MM.1S (cell line): ENCODE measurements at regions not wholly inside any gene's neighbourhood (a gene's known extent, or its start where the extent isn't known, plus 50 kb on each side); places are given as distances from the start of the nearest gene placed in this dataset.

Experiments used
- DNase-seq: peaks from one replicate; pipeline ENCODE4 v3.0.0-alpha.2; 2015
- H2AFZ ChIP-seq: fragments of 300-600 bp; sonication (generic); 2 replicates; pipeline ENCODE4 v1.6.0; 2016; ENCODE audit warnings: antibody characterized with exemption, low read length
- H3F3A ChIP-seq: fragments of 300-600 bp; sonication (generic); 2 replicates; pipeline ENCODE4 v1.6.1; 2016; ENCODE audit warnings: mild to moderate bottlenecking, antibody characterized with exemption, low read length, moderate library complexity, mixed read lengths; ENCODE audit not compliant: insufficient read depth
- H3K27ac ChIP-seq: fragments of 300-600 bp; sonication (generic); 2 replicates; pipeline ENCODE4 v1.5.1; 2016; ENCODE audit warnings: mild to moderate bottlenecking, low read length
- H3K27me3 ChIP-seq: fragments of 300-600 bp; sonication (generic); replicated peaks from 2 replicates; pipeline ENCODE4 v1.6.0; 2016; ENCODE audit warnings: low read length; ENCODE audit not compliant: insufficient read depth
- H3K36me3 ChIP-seq: fragments of 300-600 bp; sonication (generic); replicated peaks from 2 replicates; pipeline ENCODE4 v1.6.1; 2016; ENCODE audit warnings: mild to moderate bottlenecking, low read length, mixed read lengths; ENCODE audit not compliant: insufficient read depth
- H3K4me1 ChIP-seq: fragments of 300-600 bp; sonication (generic); 2 replicates; pipeline ENCODE4 v1.6.1; 2016; ENCODE audit warnings: low read length, mixed read lengths
- H3K4me2 ChIP-seq: fragments of 300-600 bp; sonication (generic); 2 replicates; pipeline ENCODE4 v1.6.0; 2016; ENCODE audit warnings: low read depth, low read length
- H3K4me3 ChIP-seq: fragments of 300-600 bp; sonication (generic); 2 replicates; pipeline ENCODE4 v1.5.1; 2016; ENCODE audit warnings: low read length, mixed read lengths
- H3K79me2 ChIP-seq: fragments of 300-600 bp; sonication (generic); 2 replicates; pipeline ENCODE4 v1.6.1; 2016; ENCODE audit warnings: mixed run types, low read length, mixed read lengths
- H3K9ac ChIP-seq: fragments of 300-600 bp; sonication (generic); 2 replicates; pipeline ENCODE4 v1.6.1; 2016; ENCODE audit warnings: low read length, mixed read lengths
- H3K9me2 ChIP-seq: fragments of 300-600 bp; sonication (generic); replicated peaks from 2 replicates; pipeline ENCODE4 v1.6.1; 2016; ENCODE audit warnings: mild to moderate bottlenecking, low read length, mixed read lengths; ENCODE audit not compliant: insufficient read depth
- H3K9me3 ChIP-seq: fragments of 300-600 bp; sonication (generic); replicated peaks from 2 replicates; pipeline ENCODE4 v1.6.1; 2016; ENCODE audit warnings: mild to moderate bottlenecking, low read length, mixed read lengths; ENCODE audit not compliant: insufficient read depth
- H4K20me1 ChIP-seq: fragments of 300-600 bp; sonication (generic); 2 replicates; pipeline ENCODE4 v1.6.1; 2016; ENCODE audit warnings: mild to moderate bottlenecking, low read length, moderate library complexity, mixed read lengths; ENCODE audit not compliant: insufficient read depth
- EZH2 ChIP-seq: fragments of 300-600 bp; sonication (generic); optimal IDR thresholded peaks from 2 replicates; pipeline ENCODE3; 2017; ENCODE audit warnings: low read depth, mild to moderate bottlenecking, antibody characterized with exemption, low read length, mixed read lengths
- EZH2phosphoT487 ChIP-seq: fragments of 300-600 bp; sonication (generic); IDR thresholded peaks from 2 replicates; pipeline ENCODE4 v1.6.1; 2018; ENCODE audit warnings: antibody characterized with exemption, low read length
- TF ChIP-seq, protein P1 (sequence below): fragments of 300-600 bp; sonication (generic); IDR thresholded peaks from 2 replicates; pipeline ENCODE4 v1.5.1; 2016; ENCODE audit warnings: antibody characterized with exemption, low read length, mixed read lengths

DNA sequence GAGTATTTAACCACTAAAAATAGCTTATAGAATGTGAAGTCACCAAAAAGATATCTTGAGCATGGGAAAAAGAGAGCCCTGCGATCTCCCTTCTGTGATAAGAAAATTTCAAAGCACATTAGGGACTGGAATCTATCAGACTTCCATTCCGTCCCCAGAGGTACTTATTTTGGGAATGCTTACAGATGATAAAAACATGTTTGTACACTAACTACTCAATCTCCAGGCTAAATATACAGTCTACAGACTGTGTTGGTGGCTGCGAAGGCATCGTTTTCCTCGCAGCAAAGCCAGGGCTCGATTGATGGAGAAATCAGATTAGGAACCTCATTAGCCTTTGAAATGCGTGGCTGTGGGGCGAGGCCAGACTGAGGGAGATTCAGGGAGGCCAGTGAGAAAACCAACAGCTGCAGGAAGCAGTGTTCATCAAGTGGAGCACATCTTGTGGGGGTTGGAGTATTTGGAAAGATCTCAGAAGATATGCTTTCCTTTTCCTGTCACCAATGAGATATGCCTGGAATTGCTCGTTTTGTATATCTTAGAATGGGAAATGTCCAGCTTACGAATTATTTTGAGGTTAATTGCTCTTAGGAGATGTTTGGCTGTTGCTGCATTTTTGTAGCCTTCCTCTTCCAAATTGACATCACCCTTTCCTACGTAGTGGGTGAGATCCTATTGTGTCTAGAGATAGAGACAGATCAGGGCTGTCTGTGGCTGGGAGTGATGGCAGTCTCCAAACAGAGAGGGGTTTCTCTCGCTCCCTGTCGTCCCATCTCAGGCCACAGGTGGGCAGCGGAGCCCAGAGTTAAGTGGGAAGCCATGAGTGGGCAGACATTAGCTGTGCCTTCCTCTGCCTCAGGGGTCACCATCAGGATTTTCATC, 224.9 kb upstream of the FAT1 start:
- Histone ChIP-seq H3F3A (no peaks in the 10 kb centered on the region), H3K4me3 (no peak overlapping the region), H4K20me1 (no peaks in the 10 kb centered on the region), H3K9ac (no peak overlapping the region), H3K9me2 (no peaks in the 10 kb centered on the region), H3K27ac (no peak overlapping the region), H3K79me2 (no peaks in the 10 kb centered on the region), H2AFZ (no peak overlapping the region), H3K36me3 (no peaks in the 10 kb centered on the region), H3K4me2 (no peak overlapping the region), H3K4me1 (no peaks in the 10 kb centered on the region), H3K27me3 (no peaks in the 10 kb centered on the region), H3K9me3 (no peaks in the 10 kb centered on the region)
- TF ChIP-seq EZH2phosphoT487 (no peak), EZH2 (no peak)
- TF ChIP-seq, protein P1, sequence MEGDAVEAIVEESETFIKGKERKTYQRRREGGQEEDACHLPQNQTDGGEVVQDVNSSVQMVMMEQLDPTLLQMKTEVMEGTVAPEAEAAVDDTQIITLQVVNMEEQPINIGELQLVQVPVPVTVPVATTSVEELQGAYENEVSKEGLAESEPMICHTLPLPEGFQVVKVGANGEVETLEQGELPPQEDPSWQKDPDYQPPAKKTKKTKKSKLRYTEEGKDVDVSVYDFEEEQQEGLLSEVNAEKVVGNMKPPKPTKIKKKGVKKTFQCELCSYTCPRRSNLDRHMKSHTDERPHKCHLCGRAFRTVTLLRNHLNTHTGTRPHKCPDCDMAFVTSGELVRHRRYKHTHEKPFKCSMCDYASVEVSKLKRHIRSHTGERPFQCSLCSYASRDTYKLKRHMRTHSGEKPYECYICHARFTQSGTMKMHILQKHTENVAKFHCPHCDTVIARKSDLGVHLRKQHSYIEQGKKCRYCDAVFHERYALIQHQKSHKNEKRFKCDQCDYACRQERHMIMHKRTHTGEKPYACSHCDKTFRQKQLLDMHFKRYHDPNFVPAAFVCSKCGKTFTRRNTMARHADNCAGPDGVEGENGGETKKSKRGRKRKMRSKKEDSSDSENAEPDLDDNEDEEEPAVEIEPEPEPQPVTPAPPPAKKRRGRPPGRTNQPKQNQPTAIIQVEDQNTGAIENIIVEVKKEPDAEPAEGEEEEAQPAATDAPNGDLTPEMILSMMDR = no peak
- no peak for DNase-seq

DNA sequence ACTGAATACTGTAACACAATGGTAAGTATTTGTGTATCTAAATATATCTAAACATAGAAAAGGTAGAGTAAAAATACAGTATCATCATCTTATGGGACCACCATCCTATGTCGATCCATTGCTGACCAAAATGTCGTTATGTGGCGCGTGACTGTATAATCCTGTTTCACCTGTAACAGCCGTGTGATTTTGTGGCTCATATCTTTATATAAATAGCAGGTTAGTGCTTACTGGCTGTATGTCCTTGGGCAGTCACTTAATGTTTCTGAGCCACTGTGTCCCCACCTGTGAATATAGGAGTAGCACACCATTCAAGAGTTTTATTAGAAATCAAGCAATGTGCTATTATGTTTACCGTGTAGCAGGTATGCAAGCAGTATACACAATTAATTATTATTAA, 226.2 kb upstream of the FAT1 start:
- H3K9me2 ChIP-seq = no peaks in the 10 kb centered on the region
- H3K36me3 ChIP-seq = no peaks in the 10 kb centered on the region
- no peaks in the 10 kb centered on the region for H3K4me1 ChIP-seq
- H2AFZ ChIP-seq = no peak overlapping the region
- no peak for DNase-seq
- no peaks in the 10 kb centered on the region for H4K20me1 ChIP-seq
- H3K4me2 ChIP-seq = no peak overlapping the region
- H3F3A ChIP-seq = no peaks in the 10 kb centered on the region
- no peaks in the 10 kb centered on the region for H3K9me3 ChIP-seq
- H3K9ac ChIP-seq = no peak overlapping the region
- TF ChIP-seq, protein P1 = no peak
- TF ChIP-seq EZH2phosphoT487 (no peak), EZH2 (no peak)
- no peak overlapping the region for H3K4me3 ChIP-seq
- no peak overlapping the region for H3K27ac ChIP-seq
- no peaks in the 10 kb centered on the region for H3K27me3 ChIP-seq
- no peaks in the 10 kb centered on the region for H3K79me2 ChIP-seq

DNA sequence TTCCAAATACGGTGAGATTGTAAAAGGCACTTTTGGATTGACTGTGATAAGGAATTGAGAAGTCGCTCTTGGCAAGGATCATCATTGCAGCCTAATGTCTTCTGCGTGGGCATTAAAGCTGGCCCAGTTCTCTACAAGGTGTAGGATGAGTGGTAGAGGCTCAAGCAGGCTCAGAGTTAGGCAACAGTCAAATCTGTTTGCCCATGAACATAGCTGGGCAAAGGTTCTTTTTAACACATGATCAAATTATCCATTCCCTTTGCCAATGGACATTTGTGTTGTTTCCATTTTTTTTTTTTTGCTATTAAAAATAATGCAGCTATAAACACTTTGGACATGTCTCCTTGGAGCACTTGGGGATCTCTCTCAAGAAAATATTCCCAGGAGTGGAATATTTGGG, 229.1 kb upstream of the FAT1 start:
- no peak overlapping the region for H3K27ac ChIP-seq
- no peaks in the 10 kb centered on the region for H4K20me1 ChIP-seq
- H3K79me2 ChIP-seq = no peaks in the 10 kb centered on the region
- H3K4me3 ChIP-seq = no peak overlapping the region
- no peaks in the 10 kb centered on the region for H3F3A ChIP-seq
- H3K9ac ChIP-seq = no peak overlapping the region
- TF ChIP-seq, protein P1 = no peak
- TF ChIP-seq EZH2 = no peak
- no peak for TF ChIP-seq EZH2phosphoT487
- no peaks in the 10 kb centered on the region for H3K9me2 ChIP-seq
- H2AFZ ChIP-seq = no peak overlapping the region
- DNase-seq = no peak
- H3K9me3 ChIP-seq = no peaks in the 10 kb centered on the region
- no peaks in the 10 kb centered on the region for H3K27me3 ChIP-seq
- H3K4me2 ChIP-seq = no peak overlapping the region
- H3K4me1 ChIP-seq = no peaks in the 10 kb centered on the region
- no peaks in the 10 kb centered on the region for H3K36me3 ChIP-seq
